ENCODE measurements at regions not wholly inside any gene's neighbourhood (a gene's known extent, or its start where the extent isn't known, plus 50 kb on each side); places are given as distances from the start of the nearest gene placed in this dataset.

GRCh38 chr5:30845194-30845593 is 348.3 kb upstream of the CDH6 start:
- no peak for TF ChIP-seq CTCF (IDR thresholded peaks at IDR 0.05; ENCODE audit: insufficient read depth, low read length)
- TF ChIP-seq REST (IDR thresholded peaks at IDR 0.05; ENCODE audit: insufficient replicate concordance, low read depth) = no peak
- TF ChIP-seq POLR2AphosphoS5 (IDR thresholded peaks at IDR 0.05; ENCODE audit: low read depth) = no peak

All from HL-60 (cell line).